ENCODE measurements at regions not wholly inside any gene's neighbourhood (a gene's known extent, or its start where the extent isn't known, plus 50 kb on each side); places are given as distances from the start of the nearest gene placed in this dataset.
"Not testable (repeated sequence)": the region's sequence is repeated elsewhere in the genome, so short reads cannot be mapped to it uniquely, and the experiment has no call there.

GRCh38 chrX:131356725-131357124, 67.6 kb upstream of the IGSF1 start:
- no peak for DNase-seq

GRCh38 chrX:131359611-131360010, 70.5 kb upstream of the IGSF1 start:
- DNase-seq = no peak

DNA sequence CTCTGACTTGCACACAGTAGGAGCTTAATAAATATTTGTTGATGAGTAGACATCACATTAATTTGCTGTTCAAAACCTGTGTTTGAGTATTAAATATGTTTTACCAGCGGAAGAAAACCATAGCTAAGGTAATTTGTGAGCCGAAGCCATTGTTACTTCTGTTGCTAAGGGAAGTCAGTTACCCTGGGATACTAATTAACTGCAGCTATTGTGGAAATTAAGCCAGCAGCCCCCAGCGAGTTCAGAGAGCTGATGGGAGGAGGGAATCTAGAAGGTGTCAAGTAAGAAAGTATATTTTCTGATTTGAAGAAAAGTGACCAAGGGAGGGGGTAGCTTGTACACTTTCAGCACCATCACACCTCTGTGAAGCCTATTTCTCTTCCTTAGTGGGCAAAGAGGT, 76.7 kb upstream of the IGSF1 start:
- DNase-seq = peak; percentile 20

GRCh38 chrX:131366407-131366806, 77.3 kb upstream of the IGSF1 start:
- DNase-seq = peak; percentile 7

DNA sequence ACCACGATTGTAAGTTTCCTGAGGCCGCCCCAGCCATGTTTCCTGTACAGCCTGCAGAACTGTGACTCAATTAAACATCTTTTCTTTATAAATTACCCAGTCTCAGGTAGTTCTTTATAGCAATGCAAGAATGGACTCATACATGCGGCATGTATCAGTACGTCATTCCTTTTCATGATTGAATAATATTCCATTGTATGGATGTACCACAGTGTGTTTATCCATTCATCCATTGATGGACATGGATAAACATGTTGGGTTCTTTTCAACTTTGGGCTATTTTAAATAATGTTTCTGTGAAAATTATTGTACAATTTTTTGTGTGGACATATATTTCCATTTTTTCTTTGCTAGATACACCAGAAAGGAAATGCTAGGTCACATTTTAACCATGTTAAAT, 99.2 kb upstream of the IGSF1 start:
- no peak for DNase-seq

DNA sequence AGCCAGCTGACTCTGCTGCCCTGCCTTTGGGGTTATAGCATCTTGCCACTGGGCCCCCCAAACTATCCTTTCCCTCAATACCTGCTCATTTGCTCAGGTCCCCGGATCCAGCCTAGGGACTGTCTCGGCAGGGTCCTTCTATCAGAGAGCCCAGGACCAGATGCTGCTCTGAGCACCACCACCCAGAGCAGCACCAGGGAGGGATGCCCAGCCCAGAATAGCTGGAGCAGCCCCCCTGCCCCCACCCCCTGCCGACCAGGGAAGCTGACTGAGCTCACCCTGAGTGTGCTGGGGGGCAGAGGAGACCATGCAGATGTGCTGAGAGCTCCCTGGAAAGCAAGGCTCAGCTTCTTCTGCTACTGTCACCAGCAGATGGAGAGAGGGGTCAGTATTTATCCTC, 103.6 kb upstream of the IGSF1 start:
- no peak for DNase-seq

- DNase-seq = no peak
Observed at GRCh38 chrX:131393426-131393825, 104.3 kb upstream of the IGSF1 start.

GRCh38 chrX:131394384-131394783, 105.3 kb upstream of the IGSF1 start:
- no peak for DNase-seq

GRCh38 chrX:131397891-131398290, 108.8 kb upstream of the IGSF1 start:
- DNase-seq = no peak

GRCh38 chrX:131399678-131400428, 110.7 kb upstream of the IGSF1 start:
- no peak for DNase-seq

DNA sequence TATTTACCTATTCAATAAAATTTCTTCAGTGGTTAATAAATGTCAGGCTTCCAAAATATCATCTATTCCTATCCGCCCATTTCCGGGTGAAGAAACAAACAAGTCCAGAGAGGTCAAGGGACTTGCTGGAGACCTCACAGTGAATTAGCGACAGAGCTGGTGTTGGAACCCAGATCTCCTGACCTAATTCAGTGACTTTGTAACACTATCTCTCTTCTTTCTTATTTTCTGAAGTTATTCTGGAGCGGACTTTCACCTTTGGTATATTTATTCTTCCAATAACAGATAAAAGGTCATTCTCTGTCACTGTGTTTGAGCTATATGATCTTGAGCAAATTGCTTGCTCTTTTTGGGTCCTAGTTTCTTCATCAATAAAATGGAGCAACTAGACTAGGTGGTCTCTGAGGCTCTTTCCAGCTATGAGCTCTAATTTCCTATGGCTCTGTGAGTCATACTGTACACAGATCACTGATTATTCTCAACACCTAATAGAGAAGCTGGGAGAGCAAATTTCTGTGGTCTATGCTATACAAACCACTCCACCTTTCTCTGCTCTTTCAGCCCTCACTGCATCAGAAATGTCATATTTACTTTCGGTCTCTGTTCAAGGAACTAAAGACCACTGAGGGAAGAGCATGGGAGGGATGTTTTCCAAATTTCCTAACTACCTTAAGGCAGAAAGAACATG, 113.2 kb upstream of the IGSF1 start:
- no peak for DNase-seq

DNA sequence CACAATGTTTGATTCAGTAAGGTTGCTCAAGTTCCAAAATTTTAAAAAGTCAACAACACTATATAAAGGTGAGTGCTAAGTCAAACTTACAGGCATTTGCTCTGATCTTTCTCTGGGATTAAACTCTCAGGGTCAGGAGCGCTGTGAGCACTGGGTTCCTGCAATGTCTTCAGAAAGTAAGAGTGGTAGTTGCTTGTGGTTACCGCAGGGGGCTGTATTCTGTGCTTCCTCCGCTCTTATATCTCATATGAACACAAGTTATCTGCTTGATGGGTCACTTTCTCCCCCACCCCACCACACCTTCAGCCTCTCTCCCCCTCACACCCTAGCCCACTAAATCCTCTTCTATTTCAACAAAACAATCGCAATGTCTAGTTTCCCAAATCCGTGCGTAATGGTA, 116.4 kb upstream of the IGSF1 start:
- DNase-seq = no peak

- DNase-seq = no peak
Observed at GRCh38 chrX:131424895-131425294, 119.0 kb upstream of the OR13H1 start.

DNA sequence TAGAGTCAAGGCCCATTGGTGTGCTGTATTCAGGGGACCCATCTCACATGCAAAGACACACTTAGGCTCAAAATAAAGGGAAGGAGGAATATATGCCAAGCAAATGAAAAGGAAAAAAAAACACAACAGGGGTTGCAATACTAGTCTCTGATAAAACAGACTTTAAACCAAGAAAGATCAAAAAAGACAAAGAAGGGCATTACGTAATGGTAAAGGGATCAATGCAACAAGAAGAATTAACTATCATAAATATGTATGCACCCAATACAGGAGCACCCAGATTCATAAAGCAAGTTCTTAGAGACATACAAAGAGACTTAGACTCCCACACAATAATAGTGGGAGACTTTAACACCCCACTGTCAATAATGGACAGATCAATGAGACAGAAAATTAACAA, 113.4 kb upstream of the OR13H1 start:
- DNase-seq = not testable (repeated sequence)

DNA sequence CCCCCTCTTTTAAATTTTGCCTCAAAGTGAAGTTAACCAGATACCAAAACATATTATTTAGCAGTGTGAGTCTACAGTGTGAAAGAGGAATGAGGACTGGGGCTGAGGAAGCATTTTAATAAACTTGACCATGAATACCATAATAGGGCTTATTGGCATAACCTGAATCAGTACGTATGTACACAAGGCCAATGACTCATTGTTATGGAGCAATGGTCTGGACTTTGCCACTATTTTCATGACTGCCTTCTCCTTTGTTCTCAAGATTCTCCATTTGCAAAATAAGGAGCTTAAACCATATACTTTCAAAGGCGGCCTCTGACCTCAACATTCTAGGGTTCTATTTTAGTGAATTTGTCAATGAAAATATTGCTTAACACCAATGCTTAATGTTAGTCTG, 102.8 kb upstream of the OR13H1 start:
- DNase-seq = no peak

DNA sequence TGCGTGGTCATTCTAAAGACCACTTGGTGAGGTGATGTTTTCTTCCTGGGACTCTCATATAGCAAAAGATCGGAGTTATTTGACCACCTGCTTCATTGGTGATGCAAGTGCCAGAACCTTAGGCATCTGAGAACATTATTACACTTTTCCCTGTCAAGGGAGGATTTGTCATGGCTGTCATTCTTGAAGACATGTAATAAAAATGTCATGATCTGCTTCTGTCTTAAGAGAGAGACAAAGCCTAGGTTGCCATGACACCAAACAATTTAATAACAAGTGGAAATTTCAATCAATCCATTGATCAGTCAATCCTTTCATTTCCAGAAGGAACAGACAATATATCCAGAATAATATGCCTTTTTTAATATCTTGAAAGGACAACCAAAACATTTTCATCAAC, 97.9 kb upstream of the OR13H1 start:
- no peak for DNase-seq

DNA sequence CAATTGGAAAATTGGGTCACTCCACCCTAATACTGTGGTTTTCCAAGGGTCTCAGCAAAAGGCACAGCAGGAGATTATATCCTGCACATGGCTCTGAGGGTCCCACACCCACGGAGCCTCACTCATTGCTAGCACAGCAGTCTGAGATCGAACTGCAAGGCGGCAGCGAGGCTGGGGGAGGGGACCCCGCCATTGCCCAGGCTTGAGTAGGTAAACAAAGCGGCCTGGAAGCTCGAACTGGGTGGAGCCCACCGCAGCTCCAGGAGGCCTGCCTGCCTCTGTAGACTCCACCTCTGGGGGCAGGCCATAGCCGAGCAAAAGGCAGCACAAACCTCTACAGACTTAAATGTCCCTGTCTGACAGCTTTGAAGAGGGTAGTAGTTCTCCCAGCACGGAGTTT, 82.0 kb upstream of the OR13H1 start:
- not testable (repeated sequence) for DNase-seq

DNA sequence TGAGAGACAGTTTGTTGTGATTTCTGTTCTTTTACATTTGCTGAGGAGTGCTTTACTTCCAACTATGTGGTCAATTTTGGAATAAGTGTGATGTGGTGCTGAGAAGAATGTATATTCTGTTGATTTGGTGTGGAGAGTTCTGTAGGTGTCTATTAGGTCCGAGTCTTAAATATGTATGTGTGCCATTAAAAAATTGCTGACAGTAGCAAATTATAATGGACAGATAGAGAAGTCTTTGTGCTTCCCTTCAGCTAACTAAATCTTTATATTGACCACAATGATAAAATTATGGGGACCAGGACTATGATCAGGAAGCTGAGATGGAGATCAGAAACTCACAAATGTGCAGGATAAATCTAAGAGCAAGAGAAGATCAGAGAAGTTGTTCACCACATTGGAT, 70.1 kb upstream of the OR13H1 start:
- not testable (repeated sequence) for DNase-seq

DNA sequence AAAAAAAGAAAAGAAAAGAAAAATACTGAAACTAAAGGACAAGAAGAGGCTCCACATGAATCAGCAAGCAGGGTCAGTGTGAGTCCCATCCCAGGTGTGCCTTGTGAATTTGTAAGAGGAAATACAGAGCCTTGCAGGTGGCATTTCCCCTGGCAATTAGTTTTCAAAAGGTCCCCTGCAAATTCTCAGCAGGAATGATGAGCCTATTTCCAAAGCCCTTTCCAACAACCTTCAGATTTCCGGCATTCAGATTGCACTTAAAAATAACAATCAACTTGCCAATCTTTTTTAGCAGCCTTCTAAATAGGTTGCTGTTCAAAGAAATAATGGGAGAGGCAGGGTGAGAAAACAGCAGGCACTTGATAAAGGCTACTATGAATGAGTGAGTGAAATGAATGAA, 66.4 kb upstream of the OR13H1 start:
- DNase-seq = peak; percentile 49

Measured in NCI-H69 (cell line).